ENCODE measurements at regions not wholly inside any gene's neighbourhood (a gene's known extent, or its start where the extent isn't known, plus 50 kb on each side); places are given as distances from the start of the nearest gene placed in this dataset.

DNA sequence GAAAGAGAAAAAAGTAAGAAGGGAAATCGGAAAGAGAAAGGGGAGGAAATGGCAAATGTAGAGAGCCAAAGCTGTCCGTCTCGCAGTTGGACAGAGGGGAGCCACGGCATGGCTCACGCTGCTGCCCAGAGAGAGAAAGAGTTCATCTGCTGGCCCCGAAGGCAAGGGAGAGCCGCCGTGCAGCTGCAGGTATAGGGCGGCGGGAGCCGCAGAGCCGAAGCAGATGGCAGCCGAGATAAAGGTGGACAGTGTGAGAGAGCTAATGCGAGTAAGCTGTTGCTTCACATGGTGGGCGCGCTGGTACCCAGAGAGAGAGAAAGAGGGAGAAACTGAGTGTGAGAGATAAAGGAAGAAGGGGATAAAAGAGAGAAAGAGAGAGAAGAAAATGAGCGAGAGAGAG is 188.4 kb upstream of the PPP1R26 start:
- TF ChIP-seq, protein P1, sequence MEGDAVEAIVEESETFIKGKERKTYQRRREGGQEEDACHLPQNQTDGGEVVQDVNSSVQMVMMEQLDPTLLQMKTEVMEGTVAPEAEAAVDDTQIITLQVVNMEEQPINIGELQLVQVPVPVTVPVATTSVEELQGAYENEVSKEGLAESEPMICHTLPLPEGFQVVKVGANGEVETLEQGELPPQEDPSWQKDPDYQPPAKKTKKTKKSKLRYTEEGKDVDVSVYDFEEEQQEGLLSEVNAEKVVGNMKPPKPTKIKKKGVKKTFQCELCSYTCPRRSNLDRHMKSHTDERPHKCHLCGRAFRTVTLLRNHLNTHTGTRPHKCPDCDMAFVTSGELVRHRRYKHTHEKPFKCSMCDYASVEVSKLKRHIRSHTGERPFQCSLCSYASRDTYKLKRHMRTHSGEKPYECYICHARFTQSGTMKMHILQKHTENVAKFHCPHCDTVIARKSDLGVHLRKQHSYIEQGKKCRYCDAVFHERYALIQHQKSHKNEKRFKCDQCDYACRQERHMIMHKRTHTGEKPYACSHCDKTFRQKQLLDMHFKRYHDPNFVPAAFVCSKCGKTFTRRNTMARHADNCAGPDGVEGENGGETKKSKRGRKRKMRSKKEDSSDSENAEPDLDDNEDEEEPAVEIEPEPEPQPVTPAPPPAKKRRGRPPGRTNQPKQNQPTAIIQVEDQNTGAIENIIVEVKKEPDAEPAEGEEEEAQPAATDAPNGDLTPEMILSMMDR (conservative IDR thresholded peaks at IDR 0.05; ENCODE audit: low read length): no peak
- no peak for TF ChIP-seq EZH2phosphoT487 (IDR thresholded peaks at IDR 0.05; ENCODE audit: borderline replicate concordance)

Data from Loucy (cell line).